Gastroesophageal sphincter (tissue), 4 donors: ENCODE measurements at regions not wholly inside any gene's neighbourhood (a gene's known extent, or its start where the extent isn't known, plus 50 kb on each side); places are given as distances from the start of the nearest gene placed in this dataset.
"Not testable (repeated sequence)": the region's sequence is repeated elsewhere in the genome, so short reads cannot be mapped to it uniquely, and the experiment has no call there.

Experiments used
- ATAC-seq: fragments of 150-250 bp; one replicate; pipeline ENCODE4 v1.9.1; 2016; ENCODE audit warnings: mild to moderate bottlenecking, moderate library complexity
- H3K27ac ChIP-seq, 4 donors: fragments of 200-600 bp; sonication (generic) in 3 of 4; 1 replicate in 3 of 4; 2 replicates in 1 of 4; pipeline ENCODE4 v1.5.1; 2016 to 2019
- H3K27me3 ChIP-seq: fragments of 200-600 bp; sonication (generic); one replicate; pipeline ENCODE4 v1.5.1; 2019
- H3K36me3 ChIP-seq, 2 donors: fragments of 200-600 bp; sonication (generic); one replicate each; pipeline ENCODE4 v1.5.1; 2019; ENCODE audit warnings: control low read depth in 1 of 2
- H3K4me1 ChIP-seq, 3 donors: fragments of 200-600 bp; sonication (generic); 1 replicate in 2 of 3; 2 replicates in 1 of 3; pipeline ENCODE4 v1.5.1; 2016 to 2019; ENCODE audit warnings: control low read depth in 2 of 3
- H3K4me3 ChIP-seq, 2 donors: fragments of 200-600 bp; sonication (generic); one replicate each; pipeline ENCODE4 v1.5.1; 2019; ENCODE audit warnings: mild to moderate bottlenecking in 1 of 2, moderate library complexity in 1 of 2
- H3K9me3 ChIP-seq, 3 donors: fragments of 200-600 bp; sonication (generic); one replicate each; pipeline ENCODE4 v1.5.1; 2017 to 2019; ENCODE audit warnings: control low read depth in 2 of 3
- EP300 ChIP-seq: sonication (generic); formaldehyde crosslinking; IDR thresholded peaks from one replicate; pipeline ENCODE4 v1.6.1; 2017; ENCODE audit warnings: antibody characterized with exemption, mild to moderate bottlenecking
- POLR2A ChIP-seq, 2 donors: fragments of 450-650 bp; IDR thresholded peaks; one replicate each; pipeline ENCODE4 v1.6.1; 2017; ENCODE audit warnings: antibody characterized with exemption in 2 of 2, mild to moderate bottlenecking in 2 of 2, moderate library complexity in 1 of 2
- POLR2AphosphoS5 ChIP-seq: sonication (generic); formaldehyde crosslinking; IDR thresholded peaks from one replicate; pipeline ENCODE4 v1.6.1; 2017; ENCODE audit warnings: antibody characterized with exemption
- WGBS, 2 donors: methylation state at CpG; one replicate each; pipeline ENCODE4 v1.1.5; 2018; ENCODE audit warnings: low coverage in 1 of 2; 5-methylcytosine and 5-hydroxymethylcytosine counted together
- TF ChIP-seq, protein P1 (sequence below), 4 experiments: fragments of 200-600 bp in 2 of 4; fragments of 450-650 bp in 2 of 4; sonication (generic) in 1 of 4; IDR thresholded peaks; one replicate each; pipeline ENCODE4 v1.5.1; 2017 to 2019; ENCODE audit warnings: antibody characterized with exemption in 4 of 4, mild to moderate bottlenecking in 2 of 4, moderate library complexity in 2 of 4

DNA sequence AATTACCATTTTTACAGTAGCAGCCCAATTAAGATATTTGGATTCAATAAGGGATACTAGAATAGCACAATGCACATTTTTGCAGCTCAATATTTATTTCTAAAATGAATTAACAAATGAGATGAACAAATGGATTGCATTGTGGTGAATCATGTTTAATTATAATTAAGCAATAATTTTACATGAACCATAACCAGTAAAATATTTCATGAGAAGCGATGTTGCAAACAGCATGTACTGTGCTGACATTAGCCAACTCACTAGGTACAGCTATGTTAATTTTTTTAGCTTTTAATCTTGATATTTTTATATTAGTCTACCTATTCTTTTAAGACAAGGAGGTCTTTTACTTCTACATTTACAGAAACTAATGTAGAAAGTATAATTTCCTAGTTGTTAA, 399.1 kb upstream of the AKR1E2 start:
- Histone ChIP-seq H3K4me3 (no peak overlapping the region), H3K27ac (no peak overlapping the region), H3K36me3 (no peaks in the 10 kb centered on the region), H3K4me1 (peaks cover 0 to 11% (median 0%) of the 10 kb centered on the region in 3 donors), H3K27me3 (no peaks in the 10 kb centered on the region), H3K9me3 (no peaks in the 10 kb centered on the region)
- no peak for ATAC-seq
- WGBS, 2 donors, result 75 to 86% methylated on average over 1 of the region's 1 CpG
- no peak for TF ChIP-seq EP300
- TF ChIP-seq, protein P1, sequence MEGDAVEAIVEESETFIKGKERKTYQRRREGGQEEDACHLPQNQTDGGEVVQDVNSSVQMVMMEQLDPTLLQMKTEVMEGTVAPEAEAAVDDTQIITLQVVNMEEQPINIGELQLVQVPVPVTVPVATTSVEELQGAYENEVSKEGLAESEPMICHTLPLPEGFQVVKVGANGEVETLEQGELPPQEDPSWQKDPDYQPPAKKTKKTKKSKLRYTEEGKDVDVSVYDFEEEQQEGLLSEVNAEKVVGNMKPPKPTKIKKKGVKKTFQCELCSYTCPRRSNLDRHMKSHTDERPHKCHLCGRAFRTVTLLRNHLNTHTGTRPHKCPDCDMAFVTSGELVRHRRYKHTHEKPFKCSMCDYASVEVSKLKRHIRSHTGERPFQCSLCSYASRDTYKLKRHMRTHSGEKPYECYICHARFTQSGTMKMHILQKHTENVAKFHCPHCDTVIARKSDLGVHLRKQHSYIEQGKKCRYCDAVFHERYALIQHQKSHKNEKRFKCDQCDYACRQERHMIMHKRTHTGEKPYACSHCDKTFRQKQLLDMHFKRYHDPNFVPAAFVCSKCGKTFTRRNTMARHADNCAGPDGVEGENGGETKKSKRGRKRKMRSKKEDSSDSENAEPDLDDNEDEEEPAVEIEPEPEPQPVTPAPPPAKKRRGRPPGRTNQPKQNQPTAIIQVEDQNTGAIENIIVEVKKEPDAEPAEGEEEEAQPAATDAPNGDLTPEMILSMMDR (IDR thresholded peaks at IDR 0.05), result no peak
- no peak for TF ChIP-seq POLR2A (IDR thresholded peaks at IDR 0.05)
- peak; percentile 40 for TF ChIP-seq POLR2AphosphoS5

DNA sequence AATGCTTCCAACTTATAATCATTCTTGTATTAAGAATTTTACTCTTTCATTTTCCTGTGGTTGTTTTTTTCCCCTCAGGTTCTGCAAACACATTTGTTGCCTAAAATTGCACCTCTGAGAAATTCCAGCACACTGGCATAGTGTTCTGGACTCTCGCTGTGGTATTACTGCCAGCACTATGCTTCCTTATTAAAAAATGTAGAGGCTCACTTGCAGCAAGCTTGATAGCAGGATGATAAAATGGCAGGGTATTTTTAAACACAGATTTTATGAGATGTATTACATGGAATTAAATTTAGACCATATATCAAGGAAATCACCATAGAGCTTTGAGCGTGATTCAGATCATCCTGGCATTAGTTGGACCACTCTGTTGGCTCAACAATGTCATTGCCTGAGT, 416.7 kb upstream of the AKR1E2 start:
- Histone ChIP-seq H3K36me3 (no peaks in the 10 kb centered on the region), H3K27ac (no peak overlapping the region), H3K9me3 (no peaks in the 10 kb centered on the region), H3K27me3 (no peaks in the 10 kb centered on the region), H3K4me1 (peaks cover 0 to 10% (median 0%) of the 10 kb centered on the region in 3 donors), H3K4me3 (no peak overlapping the region)
- no peak for ATAC-seq
- WGBS, 2 donors, result 51 to 73% methylated on average over 2 of the region's 2 CpGs
- TF ChIP-seq POLR2AphosphoS5 (peak; percentile 20), POLR2A (IDR thresholded peaks at IDR 0.05) (no peak)

DNA sequence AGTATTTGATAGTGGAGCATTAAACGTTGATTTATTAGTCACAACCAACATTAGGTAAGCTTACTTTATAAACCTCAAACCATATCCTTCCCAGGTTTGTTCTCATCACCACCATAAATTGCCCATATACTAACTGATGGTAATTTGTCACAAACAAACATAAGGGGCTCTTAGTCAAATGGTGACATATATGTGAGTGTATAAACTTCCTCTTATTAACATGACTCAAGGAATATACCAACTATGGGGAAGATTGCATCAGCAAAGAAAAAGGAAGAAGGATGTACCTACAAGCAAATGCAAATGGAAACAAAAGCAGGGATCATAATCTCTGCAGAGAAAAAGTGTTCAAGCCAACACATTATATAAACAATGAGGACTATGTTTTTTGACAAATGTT, 418.2 kb upstream of the AKR1E2 start:
- TF ChIP-seq POLR2A (IDR thresholded peaks at IDR 0.05) (no peak), EP300 (no peak), POLR2AphosphoS5 (no peak)
- TF ChIP-seq, protein P1 (IDR thresholded peaks at IDR 0.05), result no peak
- Histone ChIP-seq H3K27me3 (no peaks in the 10 kb centered on the region), H3K27ac (no peak overlapping the region), H3K4me1 (peaks cover 0 to 10% (median 0%) of the 10 kb centered on the region in 3 donors), H3K9me3 (no peaks in the 10 kb centered on the region), H3K36me3 (no peaks in the 10 kb centered on the region), H3K4me3 (no peak overlapping the region)
- WGBS, 2 donors, result 25 to 33% methylated on average over 1 of the region's 1 CpG
- ATAC-seq, result no peak

DNA sequence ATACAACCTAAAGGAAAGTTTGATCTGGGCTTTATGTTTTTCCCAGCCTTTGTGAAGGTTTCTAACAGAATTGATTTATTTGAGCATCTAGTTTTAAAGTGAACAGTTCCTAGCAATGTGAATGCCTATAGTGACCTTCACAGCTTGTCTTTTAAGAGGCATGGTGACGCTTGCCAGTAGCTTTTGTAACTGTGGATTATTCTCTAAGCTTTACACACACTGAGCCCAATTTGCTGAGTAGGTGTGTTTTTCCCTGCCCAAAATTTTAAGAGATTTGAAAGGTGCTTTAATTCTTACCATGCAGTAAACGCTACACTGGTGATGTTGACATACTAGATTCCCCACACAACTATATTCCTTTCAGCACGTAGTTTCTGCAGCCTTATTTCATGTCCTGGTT, 420.2 kb upstream of the AKR1E2 start:
- Histone ChIP-seq H3K9me3 (no peaks in the 10 kb centered on the region), H3K27ac (no peak overlapping the region), H3K4me3 (no peak overlapping the region), H3K36me3 (no peaks in the 10 kb centered on the region), H3K4me1 (peaks cover 0 to 10% (median 0%) of the 10 kb centered on the region in 3 donors), H3K27me3 (no peaks in the 10 kb centered on the region)
- no peak for ATAC-seq
- 83 to 89% methylated on average over 1 to 3 of the region's 3 CpGs for WGBS, 2 donors
- TF ChIP-seq POLR2AphosphoS5, result no peak
- TF ChIP-seq, protein P1 (IDR thresholded peaks at IDR 0.05), result no peak
- TF ChIP-seq POLR2A (IDR thresholded peaks at IDR 0.05), result no peak
- no peak for TF ChIP-seq EP300

DNA sequence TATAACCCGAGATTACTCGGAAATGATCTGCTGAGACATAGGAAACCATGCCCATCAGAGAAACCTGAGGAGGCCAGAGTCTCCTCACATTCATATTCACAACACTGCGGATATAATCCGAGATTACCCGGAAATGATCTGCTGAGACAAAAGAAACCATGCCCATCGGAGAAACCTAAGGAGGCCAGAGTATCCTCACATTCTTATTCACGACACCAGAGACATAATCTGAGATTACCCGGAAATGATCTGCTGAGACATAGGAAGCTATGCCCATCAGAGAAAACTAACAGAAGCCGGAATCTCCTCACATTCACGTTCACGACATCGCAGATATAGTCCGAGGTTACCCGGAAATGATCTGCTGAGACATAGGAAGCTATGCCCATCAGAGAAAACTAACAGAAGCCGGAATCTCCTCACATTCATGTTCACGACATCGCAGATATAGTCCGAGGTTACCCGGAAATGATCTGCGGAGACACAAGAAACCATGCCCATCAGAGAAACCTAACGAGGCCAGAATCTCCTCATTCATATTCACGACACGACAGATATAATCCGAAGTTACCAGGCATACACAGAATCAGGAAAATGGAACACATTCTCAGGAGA, 422.3 kb upstream of the AKR1E2 start:
- Histone ChIP-seq H3K4me3 (no peak overlapping the region), H3K27me3 (no peaks in the 10 kb centered on the region), H3K27ac (no peak overlapping the region), H3K36me3 (no peaks in the 10 kb centered on the region), H3K9me3 (no peaks in the 10 kb centered on the region), H3K4me1 (peaks cover 0 to 10% (median 0%) of the 10 kb centered on the region in 3 donors)
- TF ChIP-seq EP300 (no peak), POLR2AphosphoS5 (no peak), POLR2A (IDR thresholded peaks at IDR 0.05) (no peak)
- TF ChIP-seq, protein P1 (IDR thresholded peaks at IDR 0.05), result no peak
- 92 to 96% methylated on average over 12 to 20 of the region's 24 CpGs for WGBS, 2 donors
- no peak for ATAC-seq

DNA sequence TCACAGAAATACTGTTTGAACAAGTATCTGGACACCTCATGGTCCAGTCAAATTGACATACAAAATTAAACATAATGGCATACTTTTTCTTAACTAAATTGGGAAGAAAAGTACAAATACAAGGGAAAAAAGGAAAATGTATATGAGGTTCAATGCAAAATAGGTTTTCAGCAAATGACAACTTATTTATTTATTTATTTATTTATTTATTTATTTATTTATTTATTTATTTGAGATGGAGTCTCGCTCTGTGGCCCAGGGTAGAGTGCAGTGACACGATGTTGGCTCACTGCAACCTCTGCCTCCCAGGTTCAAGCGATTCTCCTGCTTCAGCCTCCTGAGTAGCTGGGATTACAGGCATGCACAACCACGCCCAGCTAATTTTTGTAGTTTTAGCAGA, 424.9 kb upstream of the AKR1E2 start:
- H3K4me3 ChIP-seq, H3K27ac ChIP-seq, H3K27me3 ChIP-seq, H3K4me1 ChIP-seq, H3K36me3 ChIP-seq, ATAC-seq, H3K9me3 ChIP-seq: not testable (repeated sequence)
- 100% methylated on average over 3 to 4 of the region's 4 CpGs for WGBS, 2 donors
